ENCODE measurements at regions not wholly inside any gene's neighbourhood (a gene's known extent, or its start where the extent isn't known, plus 50 kb on each side); places are given as distances from the start of the nearest gene placed in this dataset.

DNA sequence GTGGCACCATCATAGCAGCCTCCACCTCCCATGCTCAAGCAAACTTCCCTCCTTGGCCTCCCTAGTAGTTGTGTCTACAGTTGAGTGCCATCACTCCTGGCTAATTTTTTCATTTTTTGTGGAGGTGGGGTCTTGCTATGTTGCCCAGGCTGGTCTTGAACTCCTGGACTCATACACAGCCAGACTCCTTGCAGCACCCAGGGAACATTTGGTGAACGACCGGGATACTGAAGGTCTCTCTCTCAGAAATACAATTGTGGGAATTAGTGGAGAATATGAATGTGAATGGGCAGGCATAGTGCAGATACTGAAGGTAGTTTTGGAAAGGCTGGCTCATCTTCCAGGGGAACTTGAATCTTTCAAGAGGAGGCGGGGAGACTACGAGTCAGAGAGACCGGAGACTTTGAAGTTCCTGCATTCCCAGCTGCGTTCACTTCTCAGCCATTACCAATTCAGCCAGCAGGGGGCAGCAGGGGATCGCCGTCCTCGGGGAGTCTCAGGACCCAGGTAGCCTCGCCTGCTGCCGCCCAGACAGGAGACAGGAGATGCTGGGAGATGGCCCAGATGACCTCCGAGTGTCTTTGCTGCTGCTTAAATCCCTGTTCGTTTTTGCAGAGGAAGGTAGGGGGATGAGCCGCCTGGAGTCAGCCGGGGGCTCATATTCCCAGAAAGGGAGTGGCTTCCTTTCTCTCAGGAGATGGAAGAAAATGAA is 68.6 kb downstream of the HAPSTR1 start:
- TF ChIP-seq, protein P1, sequence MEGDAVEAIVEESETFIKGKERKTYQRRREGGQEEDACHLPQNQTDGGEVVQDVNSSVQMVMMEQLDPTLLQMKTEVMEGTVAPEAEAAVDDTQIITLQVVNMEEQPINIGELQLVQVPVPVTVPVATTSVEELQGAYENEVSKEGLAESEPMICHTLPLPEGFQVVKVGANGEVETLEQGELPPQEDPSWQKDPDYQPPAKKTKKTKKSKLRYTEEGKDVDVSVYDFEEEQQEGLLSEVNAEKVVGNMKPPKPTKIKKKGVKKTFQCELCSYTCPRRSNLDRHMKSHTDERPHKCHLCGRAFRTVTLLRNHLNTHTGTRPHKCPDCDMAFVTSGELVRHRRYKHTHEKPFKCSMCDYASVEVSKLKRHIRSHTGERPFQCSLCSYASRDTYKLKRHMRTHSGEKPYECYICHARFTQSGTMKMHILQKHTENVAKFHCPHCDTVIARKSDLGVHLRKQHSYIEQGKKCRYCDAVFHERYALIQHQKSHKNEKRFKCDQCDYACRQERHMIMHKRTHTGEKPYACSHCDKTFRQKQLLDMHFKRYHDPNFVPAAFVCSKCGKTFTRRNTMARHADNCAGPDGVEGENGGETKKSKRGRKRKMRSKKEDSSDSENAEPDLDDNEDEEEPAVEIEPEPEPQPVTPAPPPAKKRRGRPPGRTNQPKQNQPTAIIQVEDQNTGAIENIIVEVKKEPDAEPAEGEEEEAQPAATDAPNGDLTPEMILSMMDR (IDR thresholded peaks at IDR 0.05; ENCODE audit: low read depth, low read length, poor library complexity, severe bottlenecking): peak; percentile 76
- no peak for TF ChIP-seq EZH2phosphoT487 (IDR thresholded peaks at IDR 0.05; ENCODE audit: borderline replicate concordance, low read length)

All from DOHH2 (cell line).